Daoy (cell line): ENCODE measurements at regions not wholly inside any gene's neighbourhood (a gene's known extent, or its start where the extent isn't known, plus 50 kb on each side); places are given as distances from the start of the nearest gene placed in this dataset.
"Not testable (repeated sequence)": the region's sequence is repeated elsewhere in the genome, so short reads cannot be mapped to it uniquely, and the experiment has no call there.

Experiments used
- DNase-seq: peaks from one replicate; pipeline ENCODE4 v3.0.0-alpha.2; 2015; ENCODE audit warnings: low read depth

- no peak for DNase-seq
Observed at GRCh38 chr5:174917976-174918554, 193.7 kb downstream of the MSX2 start.

DNA sequence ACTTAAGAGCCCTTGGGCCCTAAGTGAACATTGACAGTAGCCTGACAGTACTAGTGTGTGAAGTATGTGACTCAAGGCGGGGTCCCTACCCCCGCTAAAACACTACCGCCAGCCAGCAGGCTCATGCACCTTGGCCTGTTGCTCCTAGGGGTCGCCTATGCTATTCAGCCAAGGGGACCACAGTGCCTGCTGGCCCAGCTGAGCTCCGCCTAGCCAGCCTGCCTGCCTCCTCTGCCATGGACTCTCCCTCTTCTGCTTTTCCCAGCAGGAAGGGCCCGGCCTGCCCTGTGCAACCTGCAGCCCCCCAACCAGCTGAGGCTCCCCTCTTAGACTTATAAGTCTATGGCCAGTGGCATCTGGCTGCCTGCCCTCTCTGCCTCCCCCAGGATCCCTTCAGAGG lies 193.1 kb downstream of the MSX2 start:
- DNase-seq = not testable (repeated sequence)

DNA sequence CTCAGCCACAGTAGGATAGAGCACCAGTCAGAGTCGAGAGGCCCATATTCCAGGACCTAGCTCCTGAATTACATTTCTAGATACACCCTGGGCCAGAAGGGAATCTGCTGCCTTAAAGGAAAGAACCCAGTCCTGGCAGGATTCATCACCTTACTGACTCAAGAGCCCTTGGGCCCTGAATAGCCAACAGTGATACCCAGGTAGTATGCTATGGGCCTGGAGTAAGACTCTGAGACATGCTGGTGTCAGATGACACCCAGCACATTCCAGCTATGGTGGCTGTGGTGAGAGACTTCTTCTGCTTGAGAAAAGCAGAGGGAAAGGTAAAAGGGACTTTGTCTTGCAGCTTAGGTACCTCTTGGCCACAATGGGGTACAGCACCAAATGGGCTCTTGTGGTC lies 192.5 kb downstream of the MSX2 start:
- not testable (repeated sequence) for DNase-seq

GRCh38 chr5:174916227-174916626 lies 191.8 kb downstream of the MSX2 start:
- DNase-seq = no peak

- no peak for DNase-seq
Observed at GRCh38 chr5:174911118-174911517, 186.7 kb downstream of the MSX2 start.

DNA sequence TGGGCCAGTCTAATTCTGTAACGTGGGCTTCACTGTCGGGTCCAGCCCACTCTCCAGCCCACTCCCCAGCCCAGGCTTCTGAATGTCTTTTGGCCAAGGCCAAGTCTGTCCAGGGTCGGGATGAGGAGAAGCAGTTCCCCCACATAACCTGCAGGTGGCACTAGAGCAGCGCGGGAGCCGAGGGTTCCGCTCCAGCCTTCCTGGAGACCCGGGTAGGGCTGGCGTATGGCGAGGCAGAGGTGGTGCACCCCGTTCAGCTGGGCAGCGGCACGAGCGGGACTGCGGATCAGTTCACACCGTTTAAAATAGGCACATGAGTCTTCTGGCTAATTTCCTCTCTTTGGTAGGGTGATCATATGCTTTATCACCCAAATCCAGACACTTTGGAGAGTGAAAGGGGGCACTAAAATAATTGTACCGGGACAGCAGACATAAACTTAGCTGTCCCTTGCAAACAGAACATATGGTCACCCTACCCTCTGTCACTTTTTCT lies 185.9 kb downstream of the MSX2 start:
- peak; percentile 86 for DNase-seq

DNA sequence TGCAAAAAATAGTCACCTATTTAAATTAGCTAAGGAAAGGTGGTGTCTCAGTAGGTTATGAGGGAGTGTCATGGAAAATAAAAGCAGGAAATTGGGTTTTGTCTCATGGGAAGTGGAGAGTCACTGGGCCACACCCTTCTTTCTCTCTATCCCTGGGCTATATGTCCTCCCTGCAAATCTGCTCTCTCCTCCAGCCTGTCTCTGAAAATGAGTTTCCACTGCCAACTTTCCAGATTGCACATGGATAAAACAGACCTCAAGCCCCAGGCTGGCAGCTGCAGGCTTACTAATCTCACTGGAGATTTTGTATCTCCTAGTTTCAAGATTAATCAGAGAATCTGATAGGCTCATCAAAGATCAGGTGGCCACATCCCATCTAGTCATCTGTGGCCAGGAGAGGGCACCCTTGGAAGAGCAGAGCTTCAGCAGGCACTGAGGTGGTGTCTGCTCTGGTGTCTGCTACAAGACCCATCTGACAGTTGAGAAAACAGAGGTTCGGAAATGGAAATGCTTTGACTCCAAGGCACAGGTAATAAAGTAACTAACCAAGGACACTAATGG lies 178.9 kb downstream of the MSX2 start:
- no peak for DNase-seq

GRCh38 chr5:174901336-174901735 lies 177.0 kb downstream of the MSX2 start:
- no peak for DNase-seq

- no peak for DNase-seq
Observed at GRCh38 chr5:174900240-174900865, 176.0 kb downstream of the MSX2 start.

DNA sequence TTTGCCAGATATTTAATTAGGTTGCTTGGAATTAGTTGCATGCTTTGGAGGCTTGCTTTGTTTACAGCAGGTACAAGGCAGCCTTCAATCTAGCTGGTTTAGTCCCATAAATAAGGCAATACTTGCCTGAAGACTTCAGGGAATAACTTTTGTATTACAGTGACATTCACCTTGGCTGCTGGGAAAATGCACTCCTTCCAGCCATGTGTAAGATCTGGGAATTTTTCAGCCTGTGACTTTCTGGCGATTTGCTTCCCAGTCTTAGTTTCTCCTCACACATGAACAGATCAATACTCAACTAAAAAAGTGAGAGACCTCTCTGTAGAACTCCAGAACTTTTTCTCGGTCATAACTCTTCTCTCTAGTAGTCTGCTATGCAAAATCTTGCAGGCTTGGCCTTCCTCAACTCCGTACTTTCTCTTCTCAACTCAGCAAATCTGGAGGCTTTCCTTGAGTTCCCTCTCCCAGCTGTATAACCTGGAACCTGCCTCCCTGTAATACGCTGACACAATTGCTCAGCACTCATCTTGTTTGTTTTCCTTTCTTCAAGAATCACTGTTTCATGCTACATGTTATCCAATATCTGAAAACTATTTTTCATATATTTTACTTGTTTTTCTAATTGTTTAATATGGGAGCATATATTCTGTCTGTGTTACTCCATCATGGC lies 173.0 kb downstream of the MSX2 start:
- no peak for DNase-seq

- no peak for DNase-seq
Observed at GRCh38 chr5:174895360-174895759, 171.0 kb downstream of the MSX2 start.

- no peak for DNase-seq
Observed at GRCh38 chr5:174892742-174893141, 168.4 kb downstream of the MSX2 start.

GRCh38 chr5:174880412-174881200 lies 156.2 kb downstream of the MSX2 start:
- DNase-seq = not testable (repeated sequence)

GRCh38 chr5:174877987-174878386 lies 153.6 kb downstream of the MSX2 start:
- no peak for DNase-seq

DNA sequence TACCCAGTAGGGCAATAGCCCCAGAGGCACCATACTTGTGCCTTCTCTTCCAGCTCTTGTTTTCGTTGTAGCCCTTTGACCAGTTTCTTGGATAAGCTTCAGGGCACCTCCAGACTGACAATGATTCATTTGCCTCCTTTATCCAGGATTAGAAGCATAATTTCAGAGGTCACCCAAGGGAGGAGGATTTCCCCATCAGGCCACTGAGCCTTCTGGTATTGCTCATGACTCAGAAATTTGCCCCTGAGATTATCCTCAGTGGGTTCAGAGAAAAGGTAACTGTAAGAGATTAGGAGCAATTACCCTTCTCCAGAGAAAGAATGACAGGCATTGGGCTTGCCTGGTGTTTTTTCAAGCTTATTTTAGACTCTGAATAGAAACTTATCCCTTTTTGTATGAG lies 147.9 kb downstream of the MSX2 start:
- peak; percentile 23 for DNase-seq

DNA sequence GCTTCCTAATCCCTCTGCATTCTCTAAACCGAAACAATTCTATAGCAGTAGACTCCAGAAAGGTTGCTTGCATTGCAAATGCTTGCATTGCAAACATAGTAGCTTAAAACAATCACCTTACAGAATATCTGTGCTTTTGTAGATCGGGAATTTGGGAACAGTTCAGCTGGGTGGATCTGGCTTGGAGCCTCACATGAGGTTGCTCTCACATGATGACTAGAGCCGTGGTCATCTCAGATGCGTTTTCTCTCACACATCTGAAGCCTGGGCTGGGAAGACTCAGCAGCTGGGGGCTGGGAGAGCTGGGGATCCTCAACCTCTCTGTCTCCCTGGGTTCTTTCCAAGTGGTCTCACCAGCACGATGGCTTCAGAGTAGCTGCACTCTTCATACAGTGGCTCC lies 127.8 kb downstream of the MSX2 start:
- DNase-seq = no peak

DNA sequence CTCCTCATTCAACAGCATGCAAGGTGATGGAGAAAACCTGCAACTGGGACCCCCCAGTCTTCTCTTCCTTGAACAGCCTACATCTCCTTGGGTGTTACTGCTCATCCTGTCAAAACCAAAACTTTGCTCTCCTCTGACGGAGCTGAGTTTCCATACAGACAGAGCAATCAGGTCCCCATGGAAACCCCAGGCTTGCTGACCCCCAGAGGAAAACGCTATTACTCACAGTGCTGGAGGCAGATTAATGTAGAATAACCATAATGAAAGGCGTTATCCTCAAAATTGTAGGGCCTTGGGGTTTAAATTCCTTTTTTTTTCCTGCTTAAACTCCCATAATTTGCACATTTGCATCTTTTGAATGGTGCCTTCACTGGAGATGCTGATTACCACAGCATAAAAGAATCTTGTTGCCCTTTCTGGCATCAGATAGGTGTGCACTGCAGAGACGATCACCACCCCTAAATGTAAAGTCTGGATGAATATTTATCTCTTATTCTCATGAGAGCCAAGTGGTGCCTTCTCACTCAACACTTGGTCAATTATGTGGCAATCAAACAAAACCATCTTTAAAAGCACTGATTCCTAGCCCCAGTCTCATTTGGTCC lies 126.3 kb downstream of the MSX2 start:
- DNase-seq = no peak

GRCh38 chr5:174849426-174849825 lies 125.0 kb downstream of the MSX2 start:
- DNase-seq = no peak

GRCh38 chr5:174844971-174845370 lies 120.6 kb downstream of the MSX2 start:
- DNase-seq = peak; percentile 18

DNA sequence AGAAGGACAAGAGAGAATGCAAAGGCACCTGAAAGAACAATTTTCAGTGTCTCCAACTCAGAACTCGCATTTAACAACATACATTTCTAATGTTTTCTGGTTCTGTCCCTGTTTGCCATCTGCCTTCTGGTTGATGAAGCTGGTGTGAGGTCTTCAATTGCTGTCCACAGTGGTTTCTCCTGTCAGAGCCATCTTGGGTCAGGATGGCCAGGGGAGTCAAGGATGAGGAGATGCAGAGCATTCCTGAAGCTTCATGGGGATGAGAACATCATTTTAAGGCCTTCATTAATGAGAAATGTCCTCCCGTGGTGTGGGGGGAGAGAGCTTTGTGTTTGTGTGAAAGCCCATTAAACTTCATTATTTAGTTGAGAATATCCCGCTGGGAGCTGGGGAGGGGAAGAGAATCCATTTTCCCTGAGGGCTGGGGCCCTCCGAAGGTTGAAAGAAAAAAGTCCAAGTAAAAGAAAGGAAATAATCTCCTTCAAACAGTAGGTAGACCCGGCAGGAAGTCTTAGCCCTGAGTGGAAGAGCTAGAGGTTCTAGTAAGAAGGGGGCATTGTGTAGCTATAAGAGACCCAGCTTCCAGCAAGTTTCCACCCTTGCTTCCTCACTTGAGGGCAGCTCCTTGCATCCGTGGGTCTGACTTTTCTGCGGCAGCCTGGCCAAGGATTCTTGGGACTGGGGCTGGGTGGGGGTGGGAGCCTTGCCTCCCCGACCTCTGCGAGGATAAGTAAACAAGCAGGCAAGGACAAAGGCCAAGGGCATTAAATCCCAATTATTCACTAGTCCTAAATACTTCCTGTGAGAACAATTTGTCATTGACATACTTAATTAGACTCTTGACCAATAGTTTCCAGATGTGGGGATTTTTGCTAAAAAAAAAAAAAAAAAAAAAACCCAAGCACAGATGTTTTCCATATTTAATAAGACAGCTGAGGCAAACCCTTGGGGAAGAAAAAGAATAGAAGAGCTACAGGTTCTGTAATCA lies 119.2 kb downstream of the MSX2 start:
- no peak for DNase-seq
